ENCODE measurements at regions not wholly inside any gene's neighbourhood (a gene's known extent, or its start where the extent isn't known, plus 50 kb on each side); places are given as distances from the start of the nearest gene placed in this dataset.

GRCh38 chr6:156650896-156651390 lies 126.2 kb upstream of the ARID1B start:
- DNase-seq (ENCODE audit: low read depth in 3 of 3), result no peak

GRCh38 chr6:156648616-156649015 lies 128.6 kb upstream of the ARID1B start:
- DNase-seq (ENCODE audit: low read depth in 3 of 3), result no peak

GRCh38 chr6:156647991-156648390 lies 129.2 kb upstream of the ARID1B start:
- no peak for DNase-seq (ENCODE audit: low read depth in 3 of 3)

GRCh38 chr6:156647140-156647784 lies 129.9 kb upstream of the ARID1B start:
- DNase-seq (ENCODE audit: low read depth in 3 of 3), result no peak

- no peak for DNase-seq (ENCODE audit: low read depth in 3 of 3)
These were observed 130.7 kb upstream of the ARID1B start for GRCh38 chr6:156646496-156646895.

GRCh38 chr6:156645097-156645496 lies 132.1 kb upstream of the ARID1B start:
- no peak for DNase-seq (ENCODE audit: low read depth in 3 of 3)

GRCh38 chr6:156639009-156639721 lies 138.0 kb upstream of the ARID1B start:
- DNase-seq (ENCODE audit: low read depth in 3 of 3), result no peak

GRCh38 chr6:156638581-156638980 lies 138.6 kb upstream of the ARID1B start:
- no peak for DNase-seq (ENCODE audit: low read depth in 3 of 3)

GRCh38 chr6:156634951-156635371 lies 142.2 kb upstream of the ARID1B start:
- no peak for DNase-seq (ENCODE audit: low read depth in 3 of 3)

- no peak for DNase-seq (ENCODE audit: low read depth in 3 of 3)
These were observed 143.1 kb upstream of the ARID1B start for GRCh38 chr6:156634048-156634447.

GRCh38 chr6:156633291-156633690 lies 143.9 kb upstream of the ARID1B start:
- no peak for DNase-seq (ENCODE audit: low read depth in 3 of 3)

GRCh38 chr6:156630613-156631302 lies 146.4 kb upstream of the ARID1B start:
- DNase-seq (ENCODE audit: low read depth in 3 of 3), result no peak

- no peak for DNase-seq (ENCODE audit: low read depth in 3 of 3)
These were observed 148.4 kb upstream of the ARID1B start for GRCh38 chr6:156628805-156629204.

- no peak for DNase-seq (ENCODE audit: low read depth in 3 of 3)
These were observed 149.7 kb upstream of the ARID1B start for GRCh38 chr6:156627524-156627923.

GRCh38 chr6:156622185-156622584 lies 155.0 kb upstream of the ARID1B start:
- DNase-seq (ENCODE audit: low read depth in 3 of 3), result no peak

- DNase-seq (ENCODE audit: low read depth in 3 of 3), result no peak
These were observed 156.8 kb upstream of the ARID1B start for GRCh38 chr6:156620331-156620730.

GRCh38 chr6:156618600-156619205 lies 158.5 kb upstream of the ARID1B start:
- no peak for DNase-seq (ENCODE audit: low read depth in 3 of 3)

GRCh38 chr6:156617941-156618340 lies 159.2 kb upstream of the ARID1B start:
- no peak for DNase-seq (ENCODE audit: low read depth in 3 of 3)

- DNase-seq (ENCODE audit: low read depth in 3 of 3), result no peak
These were observed 159.8 kb upstream of the ARID1B start for GRCh38 chr6:156617376-156617775.

GRCh38 chr6:156616495-156616894 lies 160.7 kb upstream of the ARID1B start:
- no peak for DNase-seq (ENCODE audit: low read depth in 3 of 3)

GRCh38 chr6:156613996-156614395 lies 163.2 kb upstream of the ARID1B start:
- no peak for DNase-seq (ENCODE audit: low read depth in 3 of 3)

- DNase-seq (ENCODE audit: low read depth in 3 of 3), result no peak
These were observed 164.8 kb upstream of the ARID1B start for GRCh38 chr6:156612361-156612760.

- no peak for DNase-seq (ENCODE audit: low read depth in 3 of 3)
These were observed 175.2 kb upstream of the ARID1B start for GRCh38 chr6:156602066-156602385.
